Stomach (tissue), 8 donors: ENCODE measurements at regions not wholly inside any gene's neighbourhood (a gene's known extent, or its start where the extent isn't known, plus 50 kb on each side); places are given as distances from the start of the nearest gene placed in this dataset.

Experiments
- DNase-seq, 2 donors: peaks; one replicate each; pipeline versions ENCODE4 v3.0.0 to v3.0.0-alpha.2; 2013 to 2019
- H3K27ac ChIP-seq, 5 donors: fragments of 200-600 bp in 4 of 5; sonication (generic) in 4 of 5; one replicate each; pipeline ENCODE4 v1.5.1; 2013 to 2019; ENCODE audit warnings: mild to moderate bottlenecking in 1 of 5, moderate library complexity in 1 of 5
- H3K27me3 ChIP-seq, 3 donors: fragments of 200-600 bp; sonication (generic); one replicate each; pipeline ENCODE4 v1.5.1; 2017 to 2019; ENCODE audit warnings: mixed run types in 1 of 3
- H3K36me3 ChIP-seq, 4 donors: fragments of 200-600 bp; sonication (generic); 1 replicate in 3 of 4; 2 replicates in 1 of 4; pipeline ENCODE4 v1.5.1; 2016 to 2019
- H3K4me1 ChIP-seq, 4 donors: fragments of 200-600 bp; sonication (generic); one replicate each; pipeline ENCODE4 v1.5.1; 2016 to 2019
- H3K4me3 ChIP-seq, 4 donors: fragments of 200-600 bp; sonication (generic) in 3 of 4; one replicate each; pipeline ENCODE4 v1.5.1; 2016 to 2019; ENCODE audit warnings: mild to moderate bottlenecking in 1 of 4
- H3K9me3 ChIP-seq, 4 donors: fragments of 200-600 bp; sonication (generic); one replicate each; pipeline ENCODE4 v1.5.1; 2016 to 2019
- EP300 ChIP-seq: sonication (generic); formaldehyde crosslinking; IDR thresholded peaks from one replicate; pipeline ENCODE4 v1.6.1; 2017; ENCODE audit warnings: antibody characterized with exemption
- POLR2A ChIP-seq, 4 donors: fragments of 450-650 bp; IDR thresholded peaks; one replicate each; pipeline ENCODE4 v1.6.1; 2016; ENCODE audit warnings: antibody characterized with exemption in 4 of 4, control low read depth in 2 of 4, mild to moderate bottlenecking in 1 of 4, moderate library complexity in 1 of 4
- POLR2AphosphoS5 ChIP-seq, 3 donors: sonication (generic); formaldehyde crosslinking; IDR thresholded peaks; one replicate each; pipeline ENCODE4 v1.6.1; 2016; ENCODE audit warnings: antibody characterized with exemption in 3 of 3
- WGBS, 5 donors: extraction: QIAGEN DNeasy Blood & Tissue Kit in 3 of 5; methylation state at CpG; one replicate each; pipeline versions ENCODE4 v1.1.5 to v1.1.7; 2013 to 2018; 5-methylcytosine and 5-hydroxymethylcytosine counted together
- intact Hi-C: fragments of 100-400 bp; cut with DNase I; formaldehyde crosslinking; loops from one replicate; pipeline ENCODE4 v1.15.1; 2023; ENCODE audit warnings: low total_unique reads
- TF ChIP-seq, protein P1 (sequence below), 7 experiments: fragments of 450-650 bp in 4 of 7; fragments of 200-600 bp in 3 of 7; sonication (generic) in 3 of 7; IDR thresholded peaks; one replicate each; pipeline ENCODE4 v1.5.1; 2016 to 2019; ENCODE audit warnings: antibody characterized with exemption in 7 of 7, control low read depth in 2 of 7, mild to moderate bottlenecking in 1 of 7
- donor health status: healthy with polysubstance abuse.
- donor health status: Bipolar disorder and iron deficiency.
- donor health status: healthy.

- no peaks in the 10 kb centered on the region for H3K27me3 ChIP-seq
- no peaks in the 10 kb centered on the region for H3K36me3 ChIP-seq
- intact Hi-C loops, result no loop called here
- TF ChIP-seq POLR2A (IDR thresholded peaks at IDR 0.05), result no peak
- TF ChIP-seq, protein P1, sequence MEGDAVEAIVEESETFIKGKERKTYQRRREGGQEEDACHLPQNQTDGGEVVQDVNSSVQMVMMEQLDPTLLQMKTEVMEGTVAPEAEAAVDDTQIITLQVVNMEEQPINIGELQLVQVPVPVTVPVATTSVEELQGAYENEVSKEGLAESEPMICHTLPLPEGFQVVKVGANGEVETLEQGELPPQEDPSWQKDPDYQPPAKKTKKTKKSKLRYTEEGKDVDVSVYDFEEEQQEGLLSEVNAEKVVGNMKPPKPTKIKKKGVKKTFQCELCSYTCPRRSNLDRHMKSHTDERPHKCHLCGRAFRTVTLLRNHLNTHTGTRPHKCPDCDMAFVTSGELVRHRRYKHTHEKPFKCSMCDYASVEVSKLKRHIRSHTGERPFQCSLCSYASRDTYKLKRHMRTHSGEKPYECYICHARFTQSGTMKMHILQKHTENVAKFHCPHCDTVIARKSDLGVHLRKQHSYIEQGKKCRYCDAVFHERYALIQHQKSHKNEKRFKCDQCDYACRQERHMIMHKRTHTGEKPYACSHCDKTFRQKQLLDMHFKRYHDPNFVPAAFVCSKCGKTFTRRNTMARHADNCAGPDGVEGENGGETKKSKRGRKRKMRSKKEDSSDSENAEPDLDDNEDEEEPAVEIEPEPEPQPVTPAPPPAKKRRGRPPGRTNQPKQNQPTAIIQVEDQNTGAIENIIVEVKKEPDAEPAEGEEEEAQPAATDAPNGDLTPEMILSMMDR (IDR thresholded peaks at IDR 0.05), result no peak
- DNase-seq, result no peak
- no peak overlapping the region for H3K4me3 ChIP-seq
- H3K4me1 ChIP-seq, result no peaks in the 10 kb centered on the region
- no peak overlapping the region for H3K27ac ChIP-seq
- peaks cover 0 to 11% (median 0%) of the 10 kb centered on the region in 4 donors for H3K9me3 ChIP-seq
These were observed 150.0 kb downstream of the DIPK2A start for GRCh38 chr3:144121661-144122060.

GRCh38 chr3:144127014-144127413, 155.4 kb downstream of the DIPK2A start:
- TF ChIP-seq, protein P1 (IDR thresholded peaks at IDR 0.05), result no peak
- no peak for TF ChIP-seq EP300
- no peak for TF ChIP-seq POLR2AphosphoS5 (IDR thresholded peaks at IDR 0.05)
- no peak for TF ChIP-seq POLR2A (IDR thresholded peaks at IDR 0.05)
- no peaks in the 10 kb centered on the region for H3K27me3 ChIP-seq
- no peak overlapping the region for H3K27ac ChIP-seq
- intact Hi-C loops, result no loop called here
- H3K4me3 ChIP-seq, result no peak overlapping the region
- WGBS, 5 donors, result 42 to 63% (median 54%) methylated on average over 3 of the region's 3 CpGs
- DNase-seq, result no peak
- H3K36me3 ChIP-seq, result no peaks in the 10 kb centered on the region
- peaks cover 0 to 12% (median 0%) of the 10 kb centered on the region in 4 donors for H3K9me3 ChIP-seq
- H3K4me1 ChIP-seq, result peaks cover 0 to 16% (median 0%) of the 10 kb centered on the region in 4 donors

- DNase-seq, result peak in 1 of 2 donors; percentile 27
- no peak overlapping the region for H3K4me3 ChIP-seq
- H3K4me1 ChIP-seq, result peaks cover 0 to 16% (median 0%) of the 10 kb centered on the region in 4 donors
- no peaks in the 10 kb centered on the region for H3K27me3 ChIP-seq
- intact Hi-C loops, result no loop called here
- WGBS, 5 donors, result 53 to 74% (median 56%) methylated on average over 2 of the region's 2 CpGs
- no peak overlapping the region for H3K27ac ChIP-seq
- no peak for TF ChIP-seq POLR2AphosphoS5 (IDR thresholded peaks at IDR 0.05)
- no peak for TF ChIP-seq POLR2A (IDR thresholded peaks at IDR 0.05)
- TF ChIP-seq EP300, result no peak
- peaks cover 0 to 12% (median 0%) of the 10 kb centered on the region in 4 donors for H3K9me3 ChIP-seq
- H3K36me3 ChIP-seq, result no peaks in the 10 kb centered on the region
These were observed 156.1 kb downstream of the DIPK2A start for GRCh38 chr3:144127700-144128099.

GRCh38 chr3:144128108-144128892, 156.7 kb downstream of the DIPK2A start:
- no peak for TF ChIP-seq POLR2AphosphoS5 (IDR thresholded peaks at IDR 0.05)
- TF ChIP-seq, protein P1 (IDR thresholded peaks at IDR 0.05), result no peak
- TF ChIP-seq POLR2A (IDR thresholded peaks at IDR 0.05), result no peak
- no peak for TF ChIP-seq EP300
- Histone ChIP-seq H3K4me1 (peaks cover 0 to 16% (median 0%) of the 10 kb centered on the region in 4 donors), H3K27ac (no peak overlapping the region), H3K27me3 (no peaks in the 10 kb centered on the region), H3K9me3 (peaks cover 0 to 12% (median 0%) of the 10 kb centered on the region in 4 donors), H3K36me3 (no peaks in the 10 kb centered on the region), H3K4me3 (no peak overlapping the region)
- DNase-seq, result peak in 1 of 2 donors; percentile 19
- intact Hi-C loops, result no loop called here
- 44 to 54% (median 50%) methylated on average over 6 of the region's 6 CpGs for whole genome bisulfite sequencing, 5 donors
